BE2C (cell line): ENCODE measurements at regions not wholly inside any gene's neighbourhood (a gene's known extent, or its start where the extent isn't known, plus 50 kb on each side); places are given as distances from the start of the nearest gene placed in this dataset.

Experiments used
- DNase-seq: peaks from one replicate; pipeline ENCODE4 v3.0.0-alpha.2; 2020
- H3K27me3 ChIP-seq: fragments of 250-450 bp; sonication (Bioruptor Pico); 2 replicates; pipeline ENCODE4 v1.5.1; 2020; ENCODE audit warnings: mild to moderate bottlenecking
- H3K36me3 ChIP-seq: fragments of 250-450 bp; sonication (Bioruptor Pico); 2 replicates; pipeline ENCODE4 v1.5.1; 2020; ENCODE audit warnings: mild to moderate bottlenecking
- H3K4me1 ChIP-seq: fragments of 250-450 bp; sonication (Bioruptor Pico); 2 replicates; pipeline ENCODE4 v1.5.1; 2020
- H3K4me3 ChIP-seq: 2 replicates; pipeline ENCODE4 v1.5.1; 2011; ENCODE audit warnings: low read depth, low read length
- H3K9me3 ChIP-seq: fragments of 250-450 bp; sonication (Bioruptor Pico); 2 replicates; pipeline ENCODE4 v1.5.1; 2020
- TF ChIP-seq, protein P1 (sequence below): IDR thresholded peaks from 2 replicates; pipeline ENCODE4 v1.5.1; 2012; ENCODE audit warnings: mild to moderate bottlenecking, low read depth, low read length

DNA sequence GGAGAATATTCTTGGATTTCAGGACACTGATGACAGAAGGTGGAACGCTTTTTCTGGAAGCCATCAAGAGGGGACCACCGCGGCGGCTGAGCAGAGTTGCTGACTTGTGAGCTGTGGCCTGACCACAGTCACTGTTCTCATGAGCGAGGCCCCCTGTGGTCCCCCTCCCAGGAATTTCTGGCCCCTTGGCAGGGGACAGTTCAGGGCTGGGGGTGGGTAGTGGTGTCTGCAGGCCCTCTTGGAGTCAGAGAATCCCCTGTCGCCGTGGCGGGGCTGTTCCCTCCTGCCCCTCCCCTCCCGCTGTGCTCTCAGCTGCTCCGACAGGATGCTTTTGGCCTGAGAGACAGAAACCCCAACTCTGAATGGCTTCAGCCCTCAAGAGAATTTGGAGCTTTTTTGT is 292.0 kb downstream of the SEC14L1 start:
- TF ChIP-seq, protein P1, sequence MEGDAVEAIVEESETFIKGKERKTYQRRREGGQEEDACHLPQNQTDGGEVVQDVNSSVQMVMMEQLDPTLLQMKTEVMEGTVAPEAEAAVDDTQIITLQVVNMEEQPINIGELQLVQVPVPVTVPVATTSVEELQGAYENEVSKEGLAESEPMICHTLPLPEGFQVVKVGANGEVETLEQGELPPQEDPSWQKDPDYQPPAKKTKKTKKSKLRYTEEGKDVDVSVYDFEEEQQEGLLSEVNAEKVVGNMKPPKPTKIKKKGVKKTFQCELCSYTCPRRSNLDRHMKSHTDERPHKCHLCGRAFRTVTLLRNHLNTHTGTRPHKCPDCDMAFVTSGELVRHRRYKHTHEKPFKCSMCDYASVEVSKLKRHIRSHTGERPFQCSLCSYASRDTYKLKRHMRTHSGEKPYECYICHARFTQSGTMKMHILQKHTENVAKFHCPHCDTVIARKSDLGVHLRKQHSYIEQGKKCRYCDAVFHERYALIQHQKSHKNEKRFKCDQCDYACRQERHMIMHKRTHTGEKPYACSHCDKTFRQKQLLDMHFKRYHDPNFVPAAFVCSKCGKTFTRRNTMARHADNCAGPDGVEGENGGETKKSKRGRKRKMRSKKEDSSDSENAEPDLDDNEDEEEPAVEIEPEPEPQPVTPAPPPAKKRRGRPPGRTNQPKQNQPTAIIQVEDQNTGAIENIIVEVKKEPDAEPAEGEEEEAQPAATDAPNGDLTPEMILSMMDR, result no peak
- H3K4me1 ChIP-seq, result peaks cover 69% of the 10 kb centered on the region
- DNase-seq, result no peak
- no peaks in the 10 kb centered on the region for H3K27me3 ChIP-seq
- H3K9me3 ChIP-seq, result no peaks in the 10 kb centered on the region
- H3K36me3 ChIP-seq, result no peaks in the 10 kb centered on the region; the same call in 1 of the 2 replicates
- H3K4me3 ChIP-seq, result no peak overlapping the region

DNA sequence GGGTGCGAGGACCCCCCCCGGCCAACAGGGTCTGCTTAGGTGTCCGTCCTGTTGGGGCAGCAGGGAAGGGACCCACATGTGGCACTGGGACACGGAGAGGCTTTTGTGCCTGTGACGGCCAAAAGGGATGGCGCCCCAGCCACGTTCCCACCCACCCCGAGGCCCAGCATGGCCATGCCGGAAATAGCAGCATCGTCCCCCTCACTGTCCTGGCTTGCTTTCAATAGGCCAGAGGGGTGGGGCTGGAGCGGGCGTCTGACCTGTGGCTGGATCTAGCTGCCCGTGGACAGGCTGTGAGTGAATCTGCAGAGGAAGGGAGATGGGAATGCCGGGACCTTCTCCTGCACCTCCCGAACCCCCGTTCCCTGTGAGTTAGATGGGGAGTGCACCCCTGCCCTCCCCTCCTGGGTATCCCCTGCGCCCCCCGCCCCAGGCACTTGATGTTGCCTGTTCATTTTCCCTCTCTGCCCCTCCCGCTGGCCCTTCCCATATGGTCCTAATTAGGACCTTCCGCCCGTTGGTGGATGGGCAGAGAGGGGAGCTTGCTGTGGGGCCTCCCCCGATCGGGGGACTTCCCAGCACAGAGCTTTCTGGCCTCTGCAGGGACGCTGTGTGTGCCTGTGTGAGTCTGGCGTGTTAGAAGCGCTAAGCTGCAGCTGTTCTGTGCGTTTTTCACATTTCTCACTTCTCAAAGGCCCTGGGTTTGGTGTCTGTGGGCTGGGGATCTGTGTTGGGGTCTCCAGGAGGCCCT is 292.8 kb downstream of the SEC14L1 start:
- H3K4me1 ChIP-seq, result peaks cover 77% of the 10 kb centered on the region
- TF ChIP-seq, protein P1, result no peak
- peak; percentile 69 for DNase-seq
- no peaks in the 10 kb centered on the region for H3K27me3 ChIP-seq
- H3K4me3 ChIP-seq, result peak overlapping the region; percentile 29
- H3K36me3 ChIP-seq, result no peaks in the 10 kb centered on the region; the same call in 1 of the 2 replicates
- H3K9me3 ChIP-seq, result no peaks in the 10 kb centered on the region

DNA sequence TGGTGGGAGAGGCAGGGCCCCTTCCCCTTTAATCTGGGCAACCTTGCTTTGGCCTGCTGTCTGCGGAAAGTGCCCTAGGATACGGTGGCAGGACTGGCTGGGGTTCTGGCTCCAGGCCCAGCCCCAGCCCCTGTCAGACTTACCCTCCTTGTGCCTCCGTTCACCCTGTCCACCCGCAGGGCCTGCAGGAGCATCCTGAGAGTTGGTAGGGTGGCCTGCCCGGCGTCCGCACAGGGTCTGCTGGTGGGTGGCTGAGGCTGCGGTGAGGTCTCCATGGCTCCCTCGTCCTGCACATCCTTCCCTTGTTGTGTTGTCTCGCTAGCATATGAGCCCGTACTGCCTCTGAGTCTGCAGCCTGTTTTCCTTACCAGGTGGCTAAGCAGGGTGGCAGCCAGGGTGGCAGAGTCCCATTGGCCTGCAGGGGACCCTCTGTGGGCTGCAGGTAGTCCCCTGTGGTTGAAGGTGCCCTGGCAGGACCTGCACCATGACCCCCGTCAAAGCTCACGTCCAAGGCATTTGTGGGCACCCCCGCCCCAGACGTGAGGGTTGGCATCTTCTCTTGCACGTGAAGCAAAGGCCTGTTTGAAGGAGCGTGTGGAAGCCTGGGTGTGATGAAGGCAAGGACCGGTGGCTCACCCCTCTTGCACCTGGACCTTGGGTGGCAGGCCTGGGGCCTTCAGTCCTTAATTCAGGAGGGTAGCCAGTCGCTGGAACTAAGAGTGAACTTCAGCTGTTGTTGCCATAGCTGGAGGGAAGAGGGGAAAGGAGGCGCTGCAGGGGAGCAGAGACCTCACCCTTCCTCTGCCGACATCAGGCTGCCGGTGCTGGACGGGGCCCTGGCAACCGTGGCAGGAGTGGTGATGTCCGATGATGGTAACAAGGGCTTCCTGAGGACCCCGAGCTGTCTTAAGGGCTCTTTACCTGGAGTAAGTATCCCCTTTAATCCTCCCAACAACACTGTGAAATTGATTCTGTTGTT is 293.7 kb downstream of the SEC14L1 start:
- Histone ChIP-seq H3K4me3 (peak overlapping the region; percentile 29), H3K27me3 (no peaks in the 10 kb centered on the region), H3K36me3 (no peaks in the 10 kb centered on the region; the same call in none of the 2 replicates), H3K4me1 (peaks cover 78% of the 10 kb centered on the region), H3K9me3 (no peaks in the 10 kb centered on the region)
- TF ChIP-seq, protein P1, result no peak
- DNase-seq, result peak; percentile 47

DNA sequence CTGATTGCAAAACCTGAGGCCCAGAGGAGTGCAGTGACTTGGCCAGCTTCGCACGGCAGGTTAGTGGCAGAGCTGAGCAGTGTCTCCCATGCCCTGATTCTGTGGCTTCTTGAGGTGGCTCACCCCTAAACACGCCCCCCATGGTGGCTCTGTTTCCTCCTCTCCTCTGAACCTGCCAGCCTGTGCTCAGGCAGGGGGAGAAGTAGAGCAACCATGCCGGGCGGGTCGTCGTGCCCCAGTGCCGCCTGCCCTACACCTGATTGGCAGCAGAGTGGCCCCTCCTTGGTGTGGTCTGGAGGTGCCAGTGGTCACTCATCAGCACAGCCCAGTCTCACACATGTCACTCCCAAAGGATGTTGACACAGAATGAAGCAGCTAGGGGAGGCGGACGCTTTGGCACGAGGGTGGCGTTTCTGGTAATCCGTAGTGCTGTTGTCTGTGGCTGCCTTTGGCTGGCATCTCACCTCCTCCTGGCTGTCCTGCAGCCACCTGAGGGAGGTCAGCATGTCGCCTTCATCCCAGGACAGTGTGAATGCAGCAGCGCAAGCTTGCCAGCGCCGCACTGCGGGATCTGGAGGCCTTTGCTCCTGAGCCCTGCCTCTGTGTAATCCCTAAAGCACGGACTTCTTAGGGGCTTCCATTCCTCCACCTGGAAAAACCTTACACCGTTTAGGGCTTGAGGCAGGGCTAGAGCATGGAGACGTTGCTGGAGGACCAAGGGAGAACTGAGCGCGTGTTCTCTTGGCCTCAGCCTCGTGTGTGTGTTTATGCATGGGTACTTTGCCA is 294.7 kb downstream of the SEC14L1 start:
- no peak for DNase-seq
- TF ChIP-seq, protein P1, result no peak

DNA sequence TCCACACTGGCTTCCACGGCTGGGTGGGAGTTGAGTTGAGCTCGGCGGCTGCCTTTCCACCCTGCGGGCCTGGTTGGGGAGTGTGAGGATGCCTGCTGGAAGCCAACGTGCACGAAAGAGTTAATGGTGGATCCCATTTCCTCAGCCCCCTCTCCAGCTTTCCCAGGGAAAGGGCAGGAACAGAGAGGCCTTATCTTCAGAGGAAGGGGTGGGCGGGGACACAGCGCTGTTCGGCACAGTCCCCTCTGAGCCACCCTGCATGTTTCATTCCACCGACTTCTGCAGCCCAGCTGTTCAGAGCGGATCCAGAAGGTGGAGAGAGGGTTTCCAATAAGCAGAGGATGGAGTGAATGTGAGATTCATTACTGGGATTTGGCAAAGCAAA is 295.3 kb downstream of the SEC14L1 start:
- no peaks in the 10 kb centered on the region for H3K9me3 ChIP-seq
- no peaks in the 10 kb centered on the region; the same call in none of the 2 replicates for H3K36me3 ChIP-seq
- peak overlapping the region; percentile 6; the same call in 1 of the 2 replicates for H3K4me3 ChIP-seq
- TF ChIP-seq, protein P1, result no peak
- DNase-seq, result peak; percentile 89
- H3K27me3 ChIP-seq, result no peaks in the 10 kb centered on the region
- peaks cover 75% of the 10 kb centered on the region for H3K4me1 ChIP-seq

More for the DNA sequence above, 294.7 kb downstream of the SEC14L1 start:
- H3K27me3 ChIP-seq, result no peaks in the 10 kb centered on the region
- peaks cover 72% of the 10 kb centered on the region for H3K4me1 ChIP-seq
- peak overlapping the region; percentile 6; the same call in 1 of the 2 replicates for H3K4me3 ChIP-seq
- H3K9me3 ChIP-seq, result no peaks in the 10 kb centered on the region
- no peaks in the 10 kb centered on the region; the same call in none of the 2 replicates for H3K36me3 ChIP-seq
